ENCODE measurements at regions not wholly inside any gene's neighbourhood (a gene's known extent, or its start where the extent isn't known, plus 50 kb on each side); places are given as distances from the start of the nearest gene placed in this dataset.

DNA sequence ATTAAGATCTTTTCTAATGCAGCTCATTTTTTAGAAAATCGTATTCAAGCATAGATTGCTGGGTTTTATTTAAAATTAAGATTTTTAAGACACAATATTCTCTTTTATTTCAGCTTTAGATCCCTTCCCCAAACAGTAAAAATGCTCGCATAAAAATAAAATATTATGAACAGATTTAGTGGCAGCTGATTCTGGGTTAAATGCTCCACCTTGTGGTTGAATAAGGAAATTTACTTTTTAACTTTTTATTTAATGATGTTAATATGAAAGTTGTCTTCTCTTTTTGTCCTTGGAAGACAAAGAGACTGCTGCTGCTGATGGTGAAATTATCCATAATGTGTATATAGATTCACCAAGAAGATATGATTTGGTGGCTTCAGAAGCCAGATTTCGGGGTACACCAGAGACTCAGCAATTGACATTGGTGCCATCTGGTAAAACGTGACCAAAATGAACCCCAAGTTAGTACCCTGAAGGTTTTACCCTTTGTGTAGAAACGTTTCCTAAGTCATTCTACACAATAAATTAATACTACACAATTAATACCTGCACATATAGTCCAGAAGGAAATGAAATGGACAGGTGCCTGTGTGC, 128.0 kb downstream of the ADAMTS1 start:
- TF ChIP-seq, protein P1, sequence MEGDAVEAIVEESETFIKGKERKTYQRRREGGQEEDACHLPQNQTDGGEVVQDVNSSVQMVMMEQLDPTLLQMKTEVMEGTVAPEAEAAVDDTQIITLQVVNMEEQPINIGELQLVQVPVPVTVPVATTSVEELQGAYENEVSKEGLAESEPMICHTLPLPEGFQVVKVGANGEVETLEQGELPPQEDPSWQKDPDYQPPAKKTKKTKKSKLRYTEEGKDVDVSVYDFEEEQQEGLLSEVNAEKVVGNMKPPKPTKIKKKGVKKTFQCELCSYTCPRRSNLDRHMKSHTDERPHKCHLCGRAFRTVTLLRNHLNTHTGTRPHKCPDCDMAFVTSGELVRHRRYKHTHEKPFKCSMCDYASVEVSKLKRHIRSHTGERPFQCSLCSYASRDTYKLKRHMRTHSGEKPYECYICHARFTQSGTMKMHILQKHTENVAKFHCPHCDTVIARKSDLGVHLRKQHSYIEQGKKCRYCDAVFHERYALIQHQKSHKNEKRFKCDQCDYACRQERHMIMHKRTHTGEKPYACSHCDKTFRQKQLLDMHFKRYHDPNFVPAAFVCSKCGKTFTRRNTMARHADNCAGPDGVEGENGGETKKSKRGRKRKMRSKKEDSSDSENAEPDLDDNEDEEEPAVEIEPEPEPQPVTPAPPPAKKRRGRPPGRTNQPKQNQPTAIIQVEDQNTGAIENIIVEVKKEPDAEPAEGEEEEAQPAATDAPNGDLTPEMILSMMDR (IDR thresholded peaks at IDR 0.05; ENCODE audit: borderline replicate concordance, extremely low read depth, low read length, poor library complexity, severe bottlenecking): peak; percentile 60
- TF ChIP-seq EZH2 (IDR thresholded peaks at IDR 0.05; ENCODE audit: borderline replicate concordance, low read depth, low read length, severe bottlenecking): no peak
